8988T (cell line): ENCODE measurements at regions not wholly inside any gene's neighbourhood (a gene's known extent, or its start where the extent isn't known, plus 50 kb on each side); places are given as distances from the start of the nearest gene placed in this dataset.
"Not testable (repeated sequence)": the region's sequence is repeated elsewhere in the genome, so short reads cannot be mapped to it uniquely, and the experiment has no call there.

ENCODE experiments used
- DNase-seq: peaks from one replicate; pipeline ENCODE4 v3.0.0; 2011

- no peak for DNase-seq
Measured at GRCh38 chr6:71727632-71728294, 158.6 kb upstream of the RIMS1 start.

DNA sequence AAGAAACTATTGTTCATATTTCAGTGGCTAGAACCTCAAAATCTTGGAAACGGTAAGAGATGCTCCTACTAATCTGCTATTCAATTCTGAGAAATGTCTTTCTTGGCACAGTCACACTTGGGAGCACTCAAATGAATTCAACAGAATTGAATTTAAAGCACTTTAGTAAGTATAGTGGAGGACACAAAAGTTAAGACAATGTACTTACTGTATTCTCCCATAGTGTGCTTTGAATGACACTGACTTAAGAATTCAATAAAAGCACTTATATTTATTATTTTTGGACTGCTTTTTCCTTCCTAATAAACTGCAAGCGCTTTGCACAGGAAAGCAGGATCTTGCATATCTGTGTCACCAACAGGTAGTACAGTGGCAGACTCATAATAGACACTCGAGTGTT is 156.1 kb upstream of the RIMS1 start:
- no peak for DNase-seq

GRCh38 chr6:71733970-71734899 is 152.1 kb upstream of the RIMS1 start:
- no peak for DNase-seq

DNA sequence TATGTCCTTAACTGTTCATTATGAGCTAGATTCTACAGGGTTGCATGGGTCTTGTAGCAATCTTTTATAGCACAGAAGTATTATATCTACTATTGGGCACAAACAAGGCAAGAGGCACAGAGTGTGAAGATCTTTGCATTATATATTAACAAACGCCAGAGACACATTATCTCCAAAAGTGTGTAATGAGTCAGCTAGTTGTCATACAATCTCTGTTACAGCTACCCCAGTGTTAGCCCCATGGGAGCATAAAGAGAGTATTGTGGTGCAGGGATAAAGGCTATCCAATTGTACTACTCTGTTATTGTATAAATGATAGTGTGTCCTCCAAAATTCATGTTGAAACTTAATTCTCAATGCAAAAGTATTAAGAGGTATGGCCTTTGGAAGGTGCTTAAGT is 148.4 kb upstream of the RIMS1 start:
- no peak for DNase-seq

- no peak for DNase-seq
Measured at GRCh38 chr6:71745525-71745924, 140.8 kb upstream of the RIMS1 start.

GRCh38 chr6:71766146-71766760 is 120.1 kb upstream of the RIMS1 start:
- DNase-seq, result no peak

DNA sequence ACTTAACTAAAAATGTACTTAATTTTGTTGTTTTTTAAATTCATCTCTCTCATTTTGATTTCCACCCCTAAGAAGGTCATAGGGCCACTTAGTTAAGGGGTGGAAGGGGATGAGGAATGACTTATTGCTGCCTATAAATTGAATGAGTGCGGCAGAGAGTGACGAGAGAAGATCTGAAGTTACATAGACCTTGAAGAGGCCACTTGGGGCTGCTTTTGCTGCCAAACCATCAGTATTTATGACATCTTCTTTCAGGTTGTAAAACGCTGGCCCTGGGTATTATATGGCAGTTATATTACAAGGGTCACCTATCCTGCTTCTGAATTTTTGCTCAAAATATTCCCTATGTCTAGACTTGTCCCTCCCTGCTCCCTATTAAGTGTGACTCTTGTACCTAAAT is 119.6 kb upstream of the RIMS1 start:
- DNase-seq, result no peak

DNA sequence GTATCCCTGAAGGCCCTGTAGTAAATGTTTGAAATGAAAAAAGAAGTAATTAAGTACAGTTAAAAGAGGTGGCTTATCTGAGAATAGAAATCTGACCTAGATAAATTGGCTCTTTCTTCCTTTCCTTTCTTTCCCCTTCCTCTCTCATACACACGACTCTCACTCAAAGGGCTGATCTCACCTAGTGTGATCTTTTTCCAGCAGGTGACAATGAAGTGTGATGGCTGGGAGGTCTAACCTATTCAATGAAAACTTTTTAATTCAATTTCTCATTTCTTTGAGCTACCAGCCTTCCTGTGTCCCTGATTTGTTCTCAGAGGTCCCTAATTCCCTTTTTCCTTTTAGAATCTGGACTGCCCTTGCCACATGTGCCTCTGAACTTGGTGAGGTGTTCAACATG is 118.0 kb upstream of the RIMS1 start:
- no peak for DNase-seq

GRCh38 chr6:71808865-71809264 is 77.5 kb upstream of the RIMS1 start:
- no peak for DNase-seq

DNA sequence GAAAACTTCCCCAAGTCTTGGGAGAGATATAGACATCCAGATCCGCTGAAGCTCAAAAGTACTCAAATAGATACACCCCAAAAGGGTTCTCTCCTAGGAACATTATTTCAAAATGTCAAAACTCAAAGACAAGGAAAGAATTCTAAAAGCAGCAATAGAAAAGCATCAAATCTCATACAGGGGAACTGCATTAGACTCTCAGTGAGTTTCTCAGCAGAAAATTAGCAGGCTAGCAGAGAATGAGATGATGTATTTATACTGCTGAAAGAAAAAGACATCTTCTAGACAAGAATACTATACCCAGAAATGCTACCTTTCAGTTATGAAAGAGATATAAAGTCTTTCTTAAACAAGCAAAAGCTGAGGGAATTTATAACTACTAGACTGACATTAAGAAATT is 75.5 kb upstream of the RIMS1 start:
- DNase-seq, result no peak

GRCh38 chr6:71822625-71823024 is 63.7 kb upstream of the RIMS1 start:
- DNase-seq, result no peak

- not testable (repeated sequence) for DNase-seq
Measured at GRCh38 chr6:71832110-71832764, 54.1 kb upstream of the RIMS1 start.
